Hepatocyte (in vitro differentiated cells): ENCODE measurements at regions not wholly inside any gene's neighbourhood (a gene's known extent, or its start where the extent isn't known, plus 50 kb on each side); places are given as distances from the start of the nearest gene placed in this dataset.

ENCODE experiments used
- EZH2 ChIP-seq: fragments of 200-600 bp; sonication (generic); IDR thresholded peaks from 2 replicates; pipeline ENCODE4 v1.6.1; 2016; ENCODE audit warnings: antibody characterized with exemption, mild to moderate bottlenecking, borderline replicate concordance
- EZH2phosphoT487 ChIP-seq: fragments of 200-600 bp; sonication (generic); IDR thresholded peaks from one replicate; pipeline ENCODE4 v1.6.1; 2018; ENCODE audit warnings: antibody characterized with exemption, mild to moderate bottlenecking, low read depth, moderate library complexity; ENCODE audit not compliant: unreplicated experiment, severe bottlenecking
- TF ChIP-seq, protein P1 (sequence below): fragments of 200-600 bp; sonication (generic); IDR thresholded peaks from 2 replicates; pipeline ENCODE4 v1.5.1; 2016; ENCODE audit warnings: antibody characterized with exemption, mild to moderate bottlenecking; ENCODE audit not compliant: poor library complexity

- TF ChIP-seq, protein P1, sequence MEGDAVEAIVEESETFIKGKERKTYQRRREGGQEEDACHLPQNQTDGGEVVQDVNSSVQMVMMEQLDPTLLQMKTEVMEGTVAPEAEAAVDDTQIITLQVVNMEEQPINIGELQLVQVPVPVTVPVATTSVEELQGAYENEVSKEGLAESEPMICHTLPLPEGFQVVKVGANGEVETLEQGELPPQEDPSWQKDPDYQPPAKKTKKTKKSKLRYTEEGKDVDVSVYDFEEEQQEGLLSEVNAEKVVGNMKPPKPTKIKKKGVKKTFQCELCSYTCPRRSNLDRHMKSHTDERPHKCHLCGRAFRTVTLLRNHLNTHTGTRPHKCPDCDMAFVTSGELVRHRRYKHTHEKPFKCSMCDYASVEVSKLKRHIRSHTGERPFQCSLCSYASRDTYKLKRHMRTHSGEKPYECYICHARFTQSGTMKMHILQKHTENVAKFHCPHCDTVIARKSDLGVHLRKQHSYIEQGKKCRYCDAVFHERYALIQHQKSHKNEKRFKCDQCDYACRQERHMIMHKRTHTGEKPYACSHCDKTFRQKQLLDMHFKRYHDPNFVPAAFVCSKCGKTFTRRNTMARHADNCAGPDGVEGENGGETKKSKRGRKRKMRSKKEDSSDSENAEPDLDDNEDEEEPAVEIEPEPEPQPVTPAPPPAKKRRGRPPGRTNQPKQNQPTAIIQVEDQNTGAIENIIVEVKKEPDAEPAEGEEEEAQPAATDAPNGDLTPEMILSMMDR: no peak
- TF ChIP-seq EZH2phosphoT487 (no peak), EZH2 (no peak)
These were observed 133.6 kb upstream of the C11orf58 start for GRCh38 chr11:16604794-16605388.
